Liver (tissue), 8 donors: ENCODE measurements at regions not wholly inside any gene's neighbourhood (a gene's known extent, or its start where the extent isn't known, plus 50 kb on each side); places are given as distances from the start of the nearest gene placed in this dataset.

ENCODE experiments used
- DNase-seq: peaks from one replicate; pipeline ENCODE4 v3.0.0-alpha.2; 2017; ENCODE audit warnings: low spot score
- H3K27ac ChIP-seq, 2 donors: one replicate each; pipeline ENCODE4 v1.7.0; 2013; ENCODE audit warnings: inconsistent platforms in 2 of 2, low read length in 2 of 2, control low read depth in 1 of 2, low read depth in 1 of 2, mild to moderate bottlenecking in 1 of 2
- H3K27me3 ChIP-seq, 4 donors: one replicate each; pipeline versions ENCODE4 v1.6.1 to v1.7.0; 2013; ENCODE audit warnings: low read length in 3 of 4, inconsistent platforms in 1 of 4, mild to moderate bottlenecking in 1 of 4, moderate library complexity in 1 of 4; ENCODE audit not compliant: control insufficient read depth in 4 of 4, insufficient read depth in 4 of 4
- H3K36me3 ChIP-seq, 4 donors: one replicate each; pipeline versions ENCODE4 v1.6.1 to v1.7.0; 2013; ENCODE audit warnings: low read length in 3 of 4, mild to moderate bottlenecking in 3 of 4, low read depth in 1 of 4, moderate library complexity in 1 of 4; ENCODE audit not compliant: control insufficient read depth in 4 of 4, insufficient read depth in 3 of 4
- H3K4me1 ChIP-seq, 4 donors: one replicate each; pipeline versions ENCODE4 v1.6.1 to v1.7.0; 2013; ENCODE audit warnings: low read length in 3 of 4, mild to moderate bottlenecking in 3 of 4, moderate library complexity in 1 of 4; ENCODE audit not compliant: control insufficient read depth in 4 of 4, insufficient read depth in 4 of 4
- H3K4me3 ChIP-seq, 3 donors: one replicate each; pipeline versions ENCODE4 v1.6.1 to v1.7.0; 2013; ENCODE audit warnings: low read length in 3 of 3, control low read depth in 1 of 3, low read depth in 1 of 3, mild to moderate bottlenecking in 1 of 3
- H3K9ac ChIP-seq, 2 donors: one replicate each; pipeline ENCODE4 v1.7.0; 2013; ENCODE audit warnings: low read length in 2 of 2, mild to moderate bottlenecking in 2 of 2, moderate library complexity in 2 of 2, control low read depth in 1 of 2, low read depth in 1 of 2
- H3K9me3 ChIP-seq, 4 donors: one replicate each; pipeline versions ENCODE4 v1.6.1 to v1.7.0; 2013; ENCODE audit warnings: low read length in 3 of 4; ENCODE audit not compliant: control insufficient read depth in 4 of 4
- EGR1 ChIP-seq, 2 donors: IDR thresholded peaks; 2 replicates each; pipeline ENCODE4 v1.6.1; 2016 to 2018; ENCODE audit warnings: antibody characterized with exemption in 2 of 2, low read depth in 2 of 2
- FOXA1 ChIP-seq: IDR thresholded peaks from 2 replicates; pipeline ENCODE4 v1.6.1; 2016; ENCODE audit warnings: antibody characterized with exemption
- FOXA2 ChIP-seq: IDR thresholded peaks from 2 replicates; pipeline ENCODE4 v1.6.1; 2016; ENCODE audit warnings: antibody characterized with exemption
- HNF4A ChIP-seq, 2 donors: conservative IDR thresholded peaks; 2 replicates each; pipeline ENCODE4 v1.6.1; 2016; ENCODE audit warnings: antibody characterized with exemption in 2 of 2, mild to moderate bottlenecking in 2 of 2
- JUND ChIP-seq, 2 donors: IDR thresholded peaks; 2 replicates each; pipeline ENCODE4 v1.6.1; 2016; ENCODE audit warnings: antibody characterized with exemption in 2 of 2
- RXRA ChIP-seq, 2 donors: IDR thresholded peaks; 2 replicates each; pipeline ENCODE4 v1.6.1; 2017 to 2018; ENCODE audit warnings: antibody characterized with exemption in 2 of 2, mild to moderate bottlenecking in 1 of 2
- SP1 ChIP-seq: IDR thresholded peaks from 2 replicates; pipeline ENCODE4 v1.6.1; 2018; ENCODE audit warnings: antibody characterized with exemption, mild to moderate bottlenecking
- TAF1 ChIP-seq: conservative IDR thresholded peaks from 2 replicates; pipeline ENCODE4 v1.6.1; 2016; ENCODE audit warnings: antibody characterized with exemption, mild to moderate bottlenecking
- YY1 ChIP-seq: IDR thresholded peaks from 2 replicates; pipeline ENCODE4 v1.6.1; 2016; ENCODE audit warnings: antibody characterized with exemption, mild to moderate bottlenecking
- WGBS: extraction: QIAGEN DNeasy Blood & Tissue Kit; methylation state at CpG from one replicate; pipeline ENCODE4 v1.1.7; 2013; 5-methylcytosine and 5-hydroxymethylcytosine counted together
- TF ChIP-seq, protein P1 (sequence below): fragments of 150-350 bp; IDR thresholded peaks from 2 replicates; pipeline ENCODE4 v1.5.1; 2017; ENCODE audit warnings: improper control_type of control experiment, low read depth, low read length; ENCODE audit not compliant: missing input control
- TF ChIP-seq, protein P2 (sequence below): IDR thresholded peaks from 2 replicates; pipeline ENCODE4 v1.6.1; 2016; ENCODE audit warnings: antibody characterized with exemption, mild to moderate bottlenecking
- TF ChIP-seq, protein P3 (sequence below): IDR thresholded peaks from 2 replicates; pipeline ENCODE4 v1.6.1; 2016; ENCODE audit warnings: antibody characterized with exemption
- TF ChIP-seq, protein P4 (sequence below): IDR thresholded peaks from 2 replicates; pipeline ENCODE4 v1.6.1; 2016; ENCODE audit warnings: antibody characterized with exemption
- TF ChIP-seq, protein P5 (sequence below): IDR thresholded peaks from 2 replicates; pipeline ENCODE4 v1.6.1; 2016; ENCODE audit warnings: antibody characterized with exemption
- donor health status: healthy.
- donor health status: healthy.
- donor health status: healthy.
- donor health status: healthy.
- donor health status: healthy.

DNA sequence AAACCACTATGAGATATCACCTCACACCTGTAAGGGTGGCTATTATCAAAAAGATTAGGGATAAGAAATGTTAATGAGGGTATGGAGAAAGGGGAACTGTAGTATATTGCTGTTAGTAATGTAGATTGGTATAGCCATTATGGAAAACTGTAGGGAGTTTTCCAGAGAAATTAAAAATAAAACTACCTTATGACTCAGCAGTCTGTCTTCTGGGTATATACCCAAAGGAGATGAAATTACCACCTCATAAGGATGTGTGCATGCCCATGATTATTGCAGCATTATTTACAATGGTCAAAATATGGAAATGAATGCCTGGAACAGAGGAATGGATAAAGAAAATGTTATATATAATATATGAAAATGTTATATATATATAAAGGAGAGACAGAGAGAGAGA, 303.8 kb downstream of the METTL15 start:
- no peaks in the 10 kb centered on the region for H3K36me3 ChIP-seq
- TF ChIP-seq, protein P1, sequence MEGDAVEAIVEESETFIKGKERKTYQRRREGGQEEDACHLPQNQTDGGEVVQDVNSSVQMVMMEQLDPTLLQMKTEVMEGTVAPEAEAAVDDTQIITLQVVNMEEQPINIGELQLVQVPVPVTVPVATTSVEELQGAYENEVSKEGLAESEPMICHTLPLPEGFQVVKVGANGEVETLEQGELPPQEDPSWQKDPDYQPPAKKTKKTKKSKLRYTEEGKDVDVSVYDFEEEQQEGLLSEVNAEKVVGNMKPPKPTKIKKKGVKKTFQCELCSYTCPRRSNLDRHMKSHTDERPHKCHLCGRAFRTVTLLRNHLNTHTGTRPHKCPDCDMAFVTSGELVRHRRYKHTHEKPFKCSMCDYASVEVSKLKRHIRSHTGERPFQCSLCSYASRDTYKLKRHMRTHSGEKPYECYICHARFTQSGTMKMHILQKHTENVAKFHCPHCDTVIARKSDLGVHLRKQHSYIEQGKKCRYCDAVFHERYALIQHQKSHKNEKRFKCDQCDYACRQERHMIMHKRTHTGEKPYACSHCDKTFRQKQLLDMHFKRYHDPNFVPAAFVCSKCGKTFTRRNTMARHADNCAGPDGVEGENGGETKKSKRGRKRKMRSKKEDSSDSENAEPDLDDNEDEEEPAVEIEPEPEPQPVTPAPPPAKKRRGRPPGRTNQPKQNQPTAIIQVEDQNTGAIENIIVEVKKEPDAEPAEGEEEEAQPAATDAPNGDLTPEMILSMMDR: no peak
- DNase-seq: no peak
- H3K9ac ChIP-seq: no peak overlapping the region
- H3K27me3 ChIP-seq: no peaks in the 10 kb centered on the region
- H3K9me3 ChIP-seq: peaks cover 0 to 3% (median 0%) of the 10 kb centered on the region in 4 donors
- H3K27ac ChIP-seq: no peak overlapping the region
- no peak overlapping the region for H3K4me3 ChIP-seq
- H3K4me1 ChIP-seq: no peaks in the 10 kb centered on the region

DNA sequence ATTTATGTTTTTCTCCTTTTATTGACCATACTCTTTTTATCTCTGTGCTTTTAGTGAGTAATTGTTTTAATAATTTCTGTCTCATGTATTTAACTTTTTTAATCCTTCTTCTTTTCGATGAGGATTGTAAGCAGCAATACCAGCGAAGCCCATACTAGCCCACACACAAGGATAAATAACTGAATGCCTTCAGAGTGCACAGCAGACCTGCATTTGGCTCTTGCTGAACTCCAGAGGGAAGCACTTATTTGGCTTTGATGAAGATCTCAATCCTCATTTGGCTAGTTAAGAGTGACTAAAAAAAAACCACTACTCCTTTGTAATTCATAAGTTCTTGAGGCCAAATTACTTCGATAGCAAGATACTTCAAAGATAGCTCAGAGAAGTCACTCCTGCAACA, 293.3 kb downstream of the METTL15 start:
- TF ChIP-seq, protein P2, sequence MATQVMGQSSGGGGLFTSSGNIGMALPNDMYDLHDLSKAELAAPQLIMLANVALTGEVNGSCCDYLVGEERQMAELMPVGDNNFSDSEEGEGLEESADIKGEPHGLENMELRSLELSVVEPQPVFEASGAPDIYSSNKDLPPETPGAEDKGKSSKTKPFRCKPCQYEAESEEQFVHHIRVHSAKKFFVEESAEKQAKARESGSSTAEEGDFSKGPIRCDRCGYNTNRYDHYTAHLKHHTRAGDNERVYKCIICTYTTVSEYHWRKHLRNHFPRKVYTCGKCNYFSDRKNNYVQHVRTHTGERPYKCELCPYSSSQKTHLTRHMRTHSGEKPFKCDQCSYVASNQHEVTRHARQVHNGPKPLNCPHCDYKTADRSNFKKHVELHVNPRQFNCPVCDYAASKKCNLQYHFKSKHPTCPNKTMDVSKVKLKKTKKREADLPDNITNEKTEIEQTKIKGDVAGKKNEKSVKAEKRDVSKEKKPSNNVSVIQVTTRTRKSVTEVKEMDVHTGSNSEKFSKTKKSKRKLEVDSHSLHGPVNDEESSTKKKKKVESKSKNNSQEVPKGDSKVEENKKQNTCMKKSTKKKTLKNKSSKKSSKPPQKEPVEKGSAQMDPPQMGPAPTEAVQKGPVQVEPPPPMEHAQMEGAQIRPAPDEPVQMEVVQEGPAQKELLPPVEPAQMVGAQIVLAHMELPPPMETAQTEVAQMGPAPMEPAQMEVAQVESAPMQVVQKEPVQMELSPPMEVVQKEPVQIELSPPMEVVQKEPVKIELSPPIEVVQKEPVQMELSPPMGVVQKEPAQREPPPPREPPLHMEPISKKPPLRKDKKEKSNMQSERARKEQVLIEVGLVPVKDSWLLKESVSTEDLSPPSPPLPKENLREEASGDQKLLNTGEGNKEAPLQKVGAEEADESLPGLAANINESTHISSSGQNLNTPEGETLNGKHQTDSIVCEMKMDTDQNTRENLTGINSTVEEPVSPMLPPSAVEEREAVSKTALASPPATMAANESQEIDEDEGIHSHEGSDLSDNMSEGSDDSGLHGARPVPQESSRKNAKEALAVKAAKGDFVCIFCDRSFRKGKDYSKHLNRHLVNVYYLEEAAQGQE: no peak
- TF ChIP-seq EGR1 (IDR thresholded peaks at IDR 0.05; ENCODE audit: low read depth in 2 of 2) (no peak), FOXA2 (no peak), FOXA1 (no peak), RXRA (IDR thresholded peaks at IDR 0.05) (no peak), HNF4A (conservative IDR thresholded peaks at IDR 0.05) (no peak), YY1 (no peak), JUND (IDR thresholded peaks at IDR 0.05) (no peak)

DNA sequence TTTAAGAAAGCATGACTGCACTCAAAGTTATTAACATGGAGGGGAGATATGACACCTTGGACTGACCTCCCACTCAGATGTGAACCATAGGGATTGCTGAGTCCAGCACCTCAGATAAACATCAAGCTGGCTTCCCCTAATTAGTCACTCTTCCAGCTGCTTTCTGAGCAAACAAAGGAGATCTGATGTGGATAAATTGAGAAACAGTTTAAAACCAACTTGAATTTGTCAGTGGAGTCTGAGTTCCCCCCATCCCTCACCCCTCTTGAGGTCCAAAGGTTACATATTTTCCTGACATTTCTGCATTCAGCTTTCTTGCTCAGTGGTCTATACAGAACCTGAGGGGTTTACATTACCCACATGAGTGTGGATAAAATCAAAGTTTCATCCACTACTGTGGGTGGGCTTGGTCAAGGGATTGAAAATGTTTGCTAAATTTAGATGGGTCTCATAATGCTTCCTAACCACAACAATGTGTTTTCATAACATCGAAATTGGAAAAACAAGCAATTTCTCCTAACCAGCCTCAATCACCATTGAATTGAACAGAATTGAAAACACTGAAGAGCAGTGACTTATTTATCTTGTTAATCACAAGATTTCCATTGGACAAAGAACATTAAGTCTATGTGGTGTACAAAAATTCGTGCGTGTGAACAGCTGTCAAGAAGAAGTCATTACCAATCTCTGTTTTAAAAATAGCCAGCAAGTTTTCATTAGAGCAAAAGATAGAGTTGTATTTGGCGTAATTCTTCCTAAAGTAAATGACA, 292.3 kb downstream of the METTL15 start:
- no peaks in the 10 kb centered on the region for H3K27me3 ChIP-seq
- H3K4me3 ChIP-seq: no peak overlapping the region
- H3K9me3 ChIP-seq: no peaks in the 10 kb centered on the region
- no peaks in the 10 kb centered on the region for H3K4me1 ChIP-seq
- H3K9ac ChIP-seq: no peak overlapping the region
- no peak for DNase-seq
- H3K27ac ChIP-seq: no peak overlapping the region
- 87% methylated on average over 4 of the region's 4 CpGs for WGBS
- H3K36me3 ChIP-seq: no peaks in the 10 kb centered on the region
- TF ChIP-seq RXRA (IDR thresholded peaks at IDR 0.05) (no peak), HNF4A (conservative IDR thresholded peaks at IDR 0.05) (no peak), TAF1 (no peak), YY1 (no peak), FOXA1 (no peak), SP1 (no peak)
- TF ChIP-seq, protein P2: no peak
- TF ChIP-seq, protein P3, sequence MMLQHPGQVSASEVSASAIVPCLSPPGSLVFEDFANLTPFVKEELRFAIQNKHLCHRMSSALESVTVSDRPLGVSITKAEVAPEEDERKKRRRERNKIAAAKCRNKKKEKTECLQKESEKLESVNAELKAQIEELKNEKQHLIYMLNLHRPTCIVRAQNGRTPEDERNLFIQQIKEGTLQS: no peak
- TF ChIP-seq, protein P4, sequence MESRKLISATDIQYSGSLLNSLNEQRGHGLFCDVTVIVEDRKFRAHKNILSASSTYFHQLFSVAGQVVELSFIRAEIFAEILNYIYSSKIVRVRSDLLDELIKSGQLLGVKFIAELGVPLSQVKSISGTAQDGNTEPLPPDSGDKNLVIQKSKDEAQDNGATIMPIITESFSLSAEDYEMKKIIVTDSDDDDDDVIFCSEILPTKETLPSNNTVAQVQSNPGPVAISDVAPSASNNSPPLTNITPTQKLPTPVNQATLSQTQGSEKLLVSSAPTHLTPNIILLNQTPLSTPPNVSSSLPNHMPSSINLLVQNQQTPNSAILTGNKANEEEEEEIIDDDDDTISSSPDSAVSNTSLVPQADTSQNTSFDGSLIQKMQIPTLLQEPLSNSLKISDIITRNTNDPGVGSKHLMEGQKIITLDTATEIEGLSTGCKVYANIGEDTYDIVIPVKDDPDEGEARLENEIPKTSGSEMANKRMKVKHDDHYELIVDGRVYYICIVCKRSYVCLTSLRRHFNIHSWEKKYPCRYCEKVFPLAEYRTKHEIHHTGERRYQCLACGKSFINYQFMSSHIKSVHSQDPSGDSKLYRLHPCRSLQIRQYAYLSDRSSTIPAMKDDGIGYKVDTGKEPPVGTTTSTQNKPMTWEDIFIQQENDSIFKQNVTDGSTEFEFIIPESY: no peak
- TF ChIP-seq, protein P5, sequence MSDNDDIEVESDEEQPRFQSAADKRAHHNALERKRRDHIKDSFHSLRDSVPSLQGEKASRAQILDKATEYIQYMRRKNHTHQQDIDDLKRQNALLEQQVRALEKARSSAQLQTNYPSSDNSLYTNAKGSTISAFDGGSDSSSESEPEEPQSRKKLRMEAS: no peak

More for the DNA sequence above, 293.3 kb downstream of the METTL15 start:
- H3K4me1 ChIP-seq: no peaks in the 10 kb centered on the region
- no peak overlapping the region for H3K27ac ChIP-seq
- no peak overlapping the region for H3K9ac ChIP-seq
- 90% methylated on average over 3 of the region's 3 CpGs for WGBS
- no peaks in the 10 kb centered on the region for H3K36me3 ChIP-seq
- no peak overlapping the region for H3K4me3 ChIP-seq
- H3K9me3 ChIP-seq: no peaks in the 10 kb centered on the region
- H3K27me3 ChIP-seq: no peaks in the 10 kb centered on the region
- no peak for DNase-seq
